WTC11 (cell line): ENCODE measurements at regions not wholly inside any gene's neighbourhood (a gene's known extent, or its start where the extent isn't known, plus 50 kb on each side); places are given as distances from the start of the nearest gene placed in this dataset.

ENCODE experiments used
- ATAC-seq: fragments of 200-7000 bp; cut with Tn5 transposase; 2 replicates; pipeline ENCODE4 v1.10.0; 2021; ENCODE audit warnings: mild to moderate bottlenecking, moderate library complexity
- CTCF ChIA-PET: fragments of 300-600 bp; sonication (Branson Sonifier 250); formaldehyde crosslinking; loops from one replicate; lab custom pipeline; 2021; ENCODE audit warnings: antibody characterized with exemption; lab: Charles Lee
- POLR2A ChIA-PET: fragments of 350-600 bp; sonication (Branson Sonifier 250); formaldehyde crosslinking; loops from one replicate; lab custom pipeline; 2021; ENCODE audit warnings: antibody characterized with exemption; lab: Charles Lee
- DNase-seq: peaks from one replicate; pipeline ENCODE4 v3.0.0; 2021; ENCODE audit warnings: low spot score
- H3K27ac Mint-ChIP-seq: 2 replicates; pipeline ENCODE4 v1.8.0; 2021; ENCODE audit warnings: mixed read lengths
- H3K27me3 Mint-ChIP-seq: 2 replicates; pipeline ENCODE4 v1.8.0; 2021; ENCODE audit warnings: low read depth, mild to moderate bottlenecking, moderate library complexity, mixed read lengths
- H3K36me3 Mint-ChIP-seq: 2 replicates; pipeline ENCODE4 v1.8.0; 2021; ENCODE audit warnings: mixed read lengths
- H3K4me1 Mint-ChIP-seq: 2 replicates; pipeline ENCODE4 v1.8.0; 2022; ENCODE audit warnings: mixed read lengths
- H3K4me3 Mint-ChIP-seq: 2 replicates; pipeline ENCODE4 v1.8.0; 2021; ENCODE audit warnings: mild to moderate bottlenecking, moderate library complexity, mixed read lengths
- H3K9me3 Mint-ChIP-seq: 2 replicates; pipeline ENCODE4 v1.8.0; 2021; ENCODE audit warnings: mixed read lengths
- CREB1 ChIP-seq: sonication (generic); formaldehyde crosslinking; IDR thresholded peaks from 2 replicates; pipeline ENCODE4 v1.8.0; 2023; ENCODE audit warnings: mild to moderate bottlenecking, missing genetic modification reagents
- ERG ChIP-seq: fragments of 250-450 bp; sonication (Bioruptor Pico); IDR thresholded peaks from 2 replicates; pipeline ENCODE4 v1.8.0; 2021; ENCODE audit warnings: mild to moderate bottlenecking
- ETV6 ChIP-seq: sonication (generic); formaldehyde crosslinking; IDR thresholded peaks from 2 replicates; pipeline ENCODE4 v1.8.1; 2022; ENCODE audit warnings: mild to moderate bottlenecking, missing genetic modification reagents
- FOXJ3 ChIP-seq: sonication (generic); formaldehyde crosslinking; IDR thresholded peaks from 2 replicates; pipeline ENCODE4 v1.9.0; 2021; ENCODE audit warnings: missing genetic modification reagents, mild to moderate bottlenecking, borderline replicate concordance
- GABPB1 ChIP-seq: sonication (generic); formaldehyde crosslinking; IDR thresholded peaks from 2 replicates; pipeline ENCODE4 v1.8.1; 2023; ENCODE audit warnings: mild to moderate bottlenecking, missing genetic modification reagents
- GTF2I ChIP-seq: fragments of 250-450 bp; sonication (Bioruptor Pico); conservative IDR thresholded peaks from 2 replicates; pipeline ENCODE4 v1.4.0; 2021; ENCODE audit warnings: mild to moderate bottlenecking
- HMGA2 ChIP-seq: fragments of 250-450 bp; sonication (Bioruptor Pico); IDR thresholded peaks from 2 replicates; pipeline ENCODE4 v1.4.0; 2021; ENCODE audit warnings: mild to moderate bottlenecking, moderate library complexity
- KAT7 ChIP-seq: sonication (generic); formaldehyde crosslinking; IDR thresholded peaks from 2 replicates; pipeline ENCODE4 v1.8.1; 2023; ENCODE audit warnings: missing genetic modification reagents, mild to moderate bottlenecking, borderline replicate concordance
- MAX ChIP-seq: sonication (generic); formaldehyde crosslinking; IDR thresholded peaks from 2 replicates; pipeline ENCODE4 v1.8.0; 2022; ENCODE audit warnings: mild to moderate bottlenecking, missing genetic modification reagents
- MYBL2 ChIP-seq: sonication (generic); formaldehyde crosslinking; IDR thresholded peaks from 2 replicates; pipeline ENCODE4 v1.8.1; 2023; ENCODE audit warnings: mild to moderate bottlenecking, moderate library complexity, missing genetic modification reagents
- PRRX2 ChIP-seq: fragments of 250-450 bp; sonication (Bioruptor Pico); IDR thresholded peaks from 2 replicates; pipeline ENCODE4 v1.8.0; 2021; ENCODE audit warnings: mild to moderate bottlenecking
- SP1 ChIP-seq: sonication (generic); formaldehyde crosslinking; conservative IDR thresholded peaks from 2 replicates; pipeline ENCODE4 v1.8.1; 2022; ENCODE audit warnings: missing genetic modification reagents
- ZNF423 ChIP-seq: fragments of 250-450 bp; sonication (Bioruptor Pico); IDR thresholded peaks from 2 replicates; pipeline ENCODE4 v2.1.2; 2022; ENCODE audit warnings: mild to moderate bottlenecking, moderate library complexity
- ZNF512 ChIP-seq: sonication (generic); formaldehyde crosslinking; IDR thresholded peaks from 2 replicates; pipeline ENCODE4 v1.8.1; 2022; ENCODE audit warnings: missing genetic modification reagents, borderline replicate concordance
- TF ChIP-seq, protein P1 (sequence below): sonication (generic); formaldehyde crosslinking; IDR thresholded peaks from 2 replicates; pipeline ENCODE4 v1.8.0; 2022; ENCODE audit warnings: mild to moderate bottlenecking, missing genetic modification reagents
- TF ChIP-seq, protein P2 (sequence below): sonication (generic); formaldehyde crosslinking; IDR thresholded peaks from 2 replicates; pipeline ENCODE4 v1.8.1; 2022; ENCODE audit warnings: low read depth, mild to moderate bottlenecking, moderate library complexity, missing genetic modification reagents, borderline replicate concordance
- TF ChIP-seq, protein P3 (sequence below): sonication (generic); formaldehyde crosslinking; IDR thresholded peaks from 2 replicates; pipeline ENCODE4 v1.8.0; 2022; ENCODE audit warnings: missing genetic modification reagents
- TF ChIP-seq, protein P4 (sequence below): sonication (generic); formaldehyde crosslinking; IDR thresholded peaks from 2 replicates; pipeline ENCODE4 v1.8.0; 2022; ENCODE audit warnings: mild to moderate bottlenecking, missing genetic modification reagents

- TF ChIP-seq, protein P1, sequence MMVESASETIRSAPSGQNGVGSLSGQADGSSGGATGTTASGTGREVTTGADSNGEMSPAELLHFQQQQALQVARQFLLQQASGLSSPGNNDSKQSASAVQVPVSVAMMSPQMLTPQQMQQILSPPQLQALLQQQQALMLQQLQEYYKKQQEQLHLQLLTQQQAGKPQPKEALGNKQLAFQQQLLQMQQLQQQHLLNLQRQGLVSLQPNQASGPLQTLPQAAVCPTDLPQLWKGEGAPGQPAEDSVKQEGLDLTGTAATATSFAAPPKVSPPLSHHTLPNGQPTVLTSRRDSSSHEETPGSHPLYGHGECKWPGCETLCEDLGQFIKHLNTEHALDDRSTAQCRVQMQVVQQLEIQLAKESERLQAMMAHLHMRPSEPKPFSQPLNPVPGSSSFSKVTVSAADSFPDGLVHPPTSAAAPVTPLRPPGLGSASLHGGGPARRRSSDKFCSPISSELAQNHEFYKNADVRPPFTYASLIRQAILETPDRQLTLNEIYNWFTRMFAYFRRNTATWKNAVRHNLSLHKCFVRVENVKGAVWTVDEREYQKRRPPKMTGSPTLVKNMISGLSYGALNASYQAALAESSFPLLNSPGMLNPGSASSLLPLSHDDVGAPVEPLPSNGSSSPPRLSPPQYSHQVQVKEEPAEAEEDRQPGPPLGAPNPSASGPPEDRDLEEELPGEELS (CRISPR knock-in tag): no peak
- no peak for TF ChIP-seq KAT7
These were observed 780.6 kb upstream of the ZWINT start (continued) for GRCh38 chr10:57141708-57142107.

DNA sequence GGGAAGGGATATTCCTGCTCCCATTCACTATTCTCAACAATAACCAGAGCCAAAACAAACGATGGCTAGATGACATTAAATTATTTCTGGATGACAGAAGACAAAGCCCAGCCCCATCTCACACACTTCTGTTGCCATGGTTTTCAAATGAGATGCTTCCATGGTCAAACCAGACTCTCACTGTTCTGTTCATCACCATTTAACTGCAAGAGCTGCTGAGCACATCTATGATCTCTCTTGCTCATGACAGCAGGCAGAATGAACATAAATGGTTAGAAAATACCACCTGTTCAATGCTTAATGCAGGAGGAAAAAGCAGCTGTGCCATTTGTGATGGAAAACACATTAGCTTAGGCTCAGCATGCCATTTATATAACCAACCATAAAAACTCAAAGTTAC, 758.6 kb upstream of the ZWINT start:
- ATAC-seq (no peak), DNase-seq (no peak)
- POLR2A ChIA-PET: no interaction called here
- CTCF ChIA-PET: no interaction called here
- Mint-ChIP-seq H3K4me3 (no peak overlapping the region), H3K27ac (no peak overlapping the region), H3K36me3 (peaks cover 26% of the 10 kb centered on the region), H3K27me3 (no peaks in the 10 kb centered on the region), H3K4me1 (no peaks in the 10 kb centered on the region), H3K9me3 (peaks cover 28% of the 10 kb centered on the region)
- TF ChIP-seq, protein P2, sequence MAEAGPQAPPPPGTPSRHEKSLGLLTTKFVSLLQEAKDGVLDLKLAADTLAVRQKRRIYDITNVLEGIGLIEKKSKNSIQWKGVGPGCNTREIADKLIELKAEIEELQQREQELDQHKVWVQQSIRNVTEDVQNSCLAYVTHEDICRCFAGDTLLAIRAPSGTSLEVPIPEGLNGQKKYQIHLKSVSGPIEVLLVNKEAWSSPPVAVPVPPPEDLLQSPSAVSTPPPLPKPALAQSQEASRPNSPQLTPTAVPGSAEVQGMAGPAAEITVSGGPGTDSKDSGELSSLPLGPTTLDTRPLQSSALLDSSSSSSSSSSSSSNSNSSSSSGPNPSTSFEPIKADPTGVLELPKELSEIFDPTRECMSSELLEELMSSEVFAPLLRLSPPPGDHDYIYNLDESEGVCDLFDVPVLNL (CRISPR knock-in tag): no peak
- TF ChIP-seq MYBL2 (CRISPR knock-in tag): no peak
- TF ChIP-seq, protein P3, sequence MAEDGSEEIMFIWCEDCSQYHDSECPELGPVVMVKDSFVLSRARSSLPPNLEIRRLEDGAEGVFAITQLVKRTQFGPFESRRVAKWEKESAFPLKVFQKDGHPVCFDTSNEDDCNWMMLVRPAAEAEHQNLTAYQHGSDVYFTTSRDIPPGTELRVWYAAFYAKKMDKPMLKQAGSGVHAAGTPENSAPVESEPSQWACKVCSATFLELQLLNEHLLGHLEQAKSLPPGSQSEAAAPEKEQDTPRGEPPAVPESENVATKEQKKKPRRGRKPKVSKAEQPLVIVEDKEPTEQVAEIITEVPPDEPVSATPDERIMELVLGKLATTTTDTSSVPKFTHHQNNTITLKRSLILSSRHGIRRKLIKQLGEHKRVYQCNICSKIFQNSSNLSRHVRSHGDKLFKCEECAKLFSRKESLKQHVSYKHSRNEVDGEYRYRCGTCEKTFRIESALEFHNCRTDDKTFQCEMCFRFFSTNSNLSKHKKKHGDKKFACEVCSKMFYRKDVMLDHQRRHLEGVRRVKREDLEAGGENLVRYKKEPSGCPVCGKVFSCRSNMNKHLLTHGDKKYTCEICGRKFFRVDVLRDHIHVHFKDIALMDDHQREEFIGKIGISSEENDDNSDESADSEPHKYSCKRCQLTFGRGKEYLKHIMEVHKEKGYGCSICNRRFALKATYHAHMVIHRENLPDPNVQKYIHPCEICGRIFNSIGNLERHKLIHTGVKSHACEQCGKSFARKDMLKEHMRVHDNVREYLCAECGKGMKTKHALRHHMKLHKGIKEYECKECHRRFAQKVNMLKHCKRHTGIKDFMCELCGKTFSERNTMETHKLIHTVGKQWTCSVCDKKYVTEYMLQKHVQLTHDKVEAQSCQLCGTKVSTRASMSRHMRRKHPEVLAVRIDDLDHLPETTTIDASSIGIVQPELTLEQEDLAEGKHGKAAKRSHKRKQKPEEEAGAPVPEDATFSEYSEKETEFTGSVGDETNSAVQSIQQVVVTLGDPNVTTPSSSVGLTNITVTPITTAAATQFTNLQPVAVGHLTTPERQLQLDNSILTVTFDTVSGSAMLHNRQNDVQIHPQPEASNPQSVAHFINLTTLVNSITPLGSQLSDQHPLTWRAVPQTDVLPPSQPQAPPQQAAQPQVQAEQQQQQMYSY (CRISPR knock-in tag): no peak

DNA sequence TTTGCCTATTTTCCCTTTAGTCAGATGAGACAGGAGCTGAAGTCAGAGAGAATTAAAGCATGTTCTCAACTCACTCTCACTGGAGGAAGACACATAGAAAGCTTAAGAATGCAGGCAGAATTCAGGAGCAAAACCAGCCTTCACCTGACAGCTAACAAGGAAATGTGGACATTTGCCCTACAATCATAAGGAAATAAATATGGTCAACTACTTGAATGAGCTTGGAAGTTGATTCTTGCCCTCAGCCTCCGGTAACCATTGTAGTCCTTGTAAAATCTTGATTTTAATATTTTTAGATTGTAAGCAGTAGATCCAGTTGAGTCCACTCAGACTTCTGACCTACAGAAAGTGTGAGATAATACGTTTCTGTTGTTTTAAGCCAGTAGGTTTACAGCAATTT, 752.5 kb upstream of the ZWINT start:
- ATAC-seq (no peak), DNase-seq (no peak)
- Mint-ChIP-seq H3K36me3 (peaks cover 11% of the 10 kb centered on the region), H3K27ac (no peak overlapping the region), H3K4me3 (no peak overlapping the region), H3K4me1 (no peaks in the 10 kb centered on the region), H3K27me3 (no peaks in the 10 kb centered on the region), H3K9me3 (peaks cover 30% of the 10 kb centered on the region)
- ChIA-PET CTCF (no interaction called here), POLR2A (no interaction called here)
- no peak for TF ChIP-seq ERG
- no peak for TF ChIP-seq MAX
- no peak for TF ChIP-seq GTF2I (CRISPR knock-in tag)
- TF ChIP-seq ETV6 (CRISPR knock-in tag): no peak
- TF ChIP-seq ZNF512 (CRISPR knock-in tag): no peak
- TF ChIP-seq SP1: no peak
- TF ChIP-seq, protein P4, sequence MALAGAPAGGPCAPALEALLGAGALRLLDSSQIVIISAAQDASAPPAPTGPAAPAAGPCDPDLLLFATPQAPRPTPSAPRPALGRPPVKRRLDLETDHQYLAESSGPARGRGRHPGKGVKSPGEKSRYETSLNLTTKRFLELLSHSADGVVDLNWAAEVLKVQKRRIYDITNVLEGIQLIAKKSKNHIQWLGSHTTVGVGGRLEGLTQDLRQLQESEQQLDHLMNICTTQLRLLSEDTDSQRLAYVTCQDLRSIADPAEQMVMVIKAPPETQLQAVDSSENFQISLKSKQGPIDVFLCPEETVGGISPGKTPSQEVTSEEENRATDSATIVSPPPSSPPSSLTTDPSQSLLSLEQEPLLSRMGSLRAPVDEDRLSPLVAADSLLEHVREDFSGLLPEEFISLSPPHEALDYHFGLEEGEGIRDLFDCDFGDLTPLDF (CRISPR knock-in tag): no peak
- TF ChIP-seq CREB1: no peak
- TF ChIP-seq HMGA2 (CRISPR knock-in tag): no peak
- TF ChIP-seq GABPB1: no peak
- TF ChIP-seq PRRX2 (CRISPR knock-in tag): no peak
- no peak for TF ChIP-seq FOXJ3 (CRISPR knock-in tag)
- no peak for TF ChIP-seq ZNF423
